K562 (cell line): ENCODE measurements at regions not wholly inside any gene's neighbourhood (a gene's known extent, or its start where the extent isn't known, plus 50 kb on each side); places are given as distances from the start of the nearest gene placed in this dataset.

Experiments
- ATAC-seq: fragments of 200-7000 bp; cut with Tn5 transposase; 3 replicates; pipeline ENCODE4 v1.9.1; 2020; ENCODE audit warnings: moderate library complexity
- BruUV-seq: library from RNA; stranded (reverse); fragments of 400-500 nt; replicated peaks from 2 replicates; lab custom pipeline; 2021; lab: Mats Ljungman, UMichigan
- CTCF ChIA-PET: fragments of 300-600 bp; formaldehyde crosslinking; extraction: SDS; loops from one replicate; lab custom pipeline; 2021; ENCODE audit warnings: low intra/inter-chr PET ratio; lab: Yijun Ruan, JAX
- POLR2A ChIA-PET: fragments of 300-600, 350-650 bp; sonication (Branson Sonifier 250); formaldehyde crosslinking; extraction: SDS; loops from one replicate; lab custom pipeline; 2021; ENCODE audit warnings: antibody characterized with exemption, inconsistent platforms; lab: Yijun Ruan, JAX
- DNase-seq, 4 experiments: peaks; one replicate each; pipeline versions ENCODE4 v3.0.0 to v3.0.0-alpha.2; 2011 to 2018; ENCODE audit warnings: low spot score in 3 of 4, mixed read lengths in 3 of 4; ENCODE audit errors: extremely low read depth in 1 of 4
- FAIRE-seq: peaks from 2 replicates; lab custom pipeline; 2011; peaks lifted over from hg19 to GRCh38; lab: Jason Lieb, UNC
- H2AFZ ChIP-seq: 2 replicates; pipeline ENCODE4 v1.6.0; 2011; ENCODE audit warnings: low read depth, low read length, control low read depth, inconsistent platforms
- H3K27ac ChIP-seq: fragments of 200-600 bp; 3 replicates; pipeline ENCODE4 v1.8.0; 2011; ENCODE audit warnings: low read depth, mild to moderate bottlenecking, control low read depth, inconsistent platforms, low read length, moderate library complexity, mixed read lengths; ENCODE audit errors: extremely low read depth
- H3K27me3 ChIP-seq, 2 experiments: fragments of 300-600 bp in 1 of 2; 2 replicates in 1 of 2; 3 replicates in 1 of 2; pipeline versions ENCODE4 v1.6.0 to v1.8.0; 2011; ENCODE audit warnings: inconsistent platforms in 2 of 2, low read length in 2 of 2, mild to moderate bottlenecking in 1 of 2, mixed read lengths in 1 of 2, moderate library complexity in 1 of 2; ENCODE audit not compliant: control insufficient read depth in 2 of 2, insufficient read depth in 2 of 2
- H3K36me3 ChIP-seq: fragments of 300-600 bp; 3 replicates; pipeline ENCODE4 v1.8.0; 2011; ENCODE audit warnings: mild to moderate bottlenecking, low read length, inconsistent platforms; ENCODE audit not compliant: control insufficient read depth, insufficient read depth
- H3K4me1 ChIP-seq, 2 experiments: fragments of 200-600 bp in 1 of 2; replicated peaks in 1 of 2; 2 replicates in 1 of 2; 3 replicates in 1 of 2; pipeline versions ENCODE4 v1.5.1 to v1.8.0; 2011; ENCODE audit warnings: inconsistent platforms in 2 of 2, low read length in 2 of 2, mild to moderate bottlenecking in 1 of 2, mixed read lengths in 1 of 2, moderate library complexity in 1 of 2; ENCODE audit not compliant: control insufficient read depth in 2 of 2, insufficient read depth in 2 of 2
- H3K4me2 ChIP-seq: 2 replicates; pipeline ENCODE4 v1.6.1; 2011; ENCODE audit warnings: low read length, control low read depth, inconsistent platforms, mixed read lengths; ENCODE audit not compliant: insufficient read depth
- H3K4me3 ChIP-seq: fragments of 200-600 bp; sonication (generic), shearing (Covaris generic); 2 replicates; pipeline ENCODE4 v1.5.1; 2016; ENCODE audit warnings: control low read depth, inconsistent platforms
- H3K79me2 ChIP-seq: fragments of 200-600 bp; 3 replicates; pipeline ENCODE4 v1.8.0; 2011; ENCODE audit warnings: low read length, inconsistent platforms; ENCODE audit not compliant: control insufficient read depth, insufficient read depth
- H3K9ac ChIP-seq, 2 experiments: 2 replicates each; pipeline versions ENCODE4 v1.6.0 to v1.6.1; 2011; ENCODE audit warnings: low read depth in 2 of 2, low read length in 2 of 2, control low read depth in 1 of 2, inconsistent platforms in 1 of 2, mild to moderate bottlenecking in 1 of 2, mixed read lengths in 1 of 2; ENCODE audit not compliant: insufficient read depth in 1 of 2
- H3K9me1 ChIP-seq: one replicate; pipeline ENCODE4 v1.6.0; 2011; ENCODE audit warnings: inconsistent platforms, mild to moderate bottlenecking, low read length, moderate library complexity; ENCODE audit not compliant: control insufficient read depth, insufficient read depth
- H3K9me3 ChIP-seq: replicated peaks from 2 replicates; pipeline ENCODE4 v1.5.1; 2011; ENCODE audit warnings: low read depth, low read length, inconsistent platforms; ENCODE audit not compliant: control insufficient read depth, insufficient read depth
- H4K20me1 ChIP-seq: replicated peaks from 2 replicates; pipeline ENCODE4 v1.6.1; 2011; ENCODE audit warnings: low read length, inconsistent platforms, mixed read lengths; ENCODE audit not compliant: control insufficient read depth, insufficient read depth
- HMG20B ChIP-seq: fragments of 250-450 bp; sonication (Bioruptor Pico); IDR thresholded peaks from 2 replicates; pipeline ENCODE4 v1.5.0; 2021; ENCODE audit warnings: mild to moderate bottlenecking
- IFI16 ChIP-seq: fragments of 250-450 bp; sonication (Bioruptor Pico); IDR thresholded peaks from 2 replicates; pipeline ENCODE4 v2.1.2; 2022; ENCODE audit warnings: mild to moderate bottlenecking, inconsistent platforms
- ZNF699 ChIP-seq: fragments of 250-450 bp; sonication (Bioruptor Pico); IDR thresholded peaks from 2 replicates; pipeline ENCODE4 v1.8.0; 2021; ENCODE audit warnings: mild to moderate bottlenecking, moderate library complexity; ENCODE audit not compliant: insufficient replicate concordance
- WGBS: fragments of 100-300 bp; shearing (Covaris generic); methylation state at CpG from one replicate; pipeline ENCODE4 v1.1.6; 2016; ENCODE audit warnings: low coverage, mixed read lengths; ENCODE audit not compliant: insufficient coverage; ENCODE audit errors: missing lambda C conversion rate; 5-methylcytosine and 5-hydroxymethylcytosine counted together
- in situ Hi-C: fragments of 300-500 bp; cut with MboI; formaldehyde crosslinking; loops from 4 replicates; pipeline ENCODE4 v1.15.0; 2018; ENCODE audit warnings: inconsistent platforms, mixed read lengths
- intact Hi-C: fragments of 100-400 bp; cut with micrococcal nuclease; formaldehyde crosslinking; loops from 2 replicates; pipeline ENCODE4 v1.14.2; 2022
- TF ChIP-seq, protein P1 (sequence below), 2 experiments: fragments of 450-650 bp; conservative IDR thresholded peaks; 2 replicates each; pipeline ENCODE4 v1.6.1; 2017; ENCODE audit warnings: mild to moderate bottlenecking in 2 of 2, moderate library complexity in 2 of 2
- TF ChIP-seq, protein P2 (sequence below): fragments of 450-650 bp; IDR thresholded peaks from 2 replicates; pipeline ENCODE4 v1.6.1; 2018; ENCODE audit not compliant: partially characterized antibody

GRCh38 chr2:153109793-153110192 lies 368.8 kb downstream of the RPRM start:
- intact Hi-C loops, result no loop called here
- POLR2A ChIA-PET, result no interaction called here
- no peak for ATAC-seq
- BruUV-seq, result no TSS peak
- Histone ChIP-seq H2AFZ (no peak overlapping the region), H4K20me1 (no peaks in the 10 kb centered on the region), H3K27me3 (no peaks in the 10 kb centered on the region), H3K79me2 (no peaks in the 10 kb centered on the region), H3K4me2 (no peak overlapping the region), H3K9ac (no peak overlapping the region), H3K4me3 (no peak overlapping the region)
- TF ChIP-seq, protein P1, sequence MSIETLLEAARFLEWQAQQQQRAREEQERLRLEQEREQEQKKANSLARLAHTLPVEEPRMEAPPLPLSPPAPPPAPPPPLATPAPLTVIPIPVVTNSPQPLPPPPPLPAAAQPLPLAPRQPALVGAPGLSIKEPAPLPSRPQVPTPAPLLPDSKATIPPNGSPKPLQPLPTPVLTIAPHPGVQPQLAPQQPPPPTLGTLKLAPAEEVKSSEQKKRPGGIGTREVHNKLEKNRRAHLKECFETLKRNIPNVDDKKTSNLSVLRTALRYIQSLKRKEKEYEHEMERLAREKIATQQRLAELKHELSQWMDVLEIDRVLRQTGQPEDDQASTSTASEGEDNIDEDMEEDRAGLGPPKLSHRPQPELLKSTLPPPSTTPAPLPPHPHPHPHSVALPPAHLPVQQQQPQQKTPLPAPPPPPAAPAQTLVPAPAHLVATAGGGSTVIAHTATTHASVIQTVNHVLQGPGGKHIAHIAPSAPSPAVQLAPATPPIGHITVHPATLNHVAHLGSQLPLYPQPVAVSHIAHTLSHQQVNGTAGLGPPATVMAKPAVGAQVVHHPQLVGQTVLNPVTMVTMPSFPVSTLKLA (conservative IDR thresholded peaks at IDR 0.05), result no peak
- no peak for TF ChIP-seq ZNF699 (CRISPR knock-in tag)
- TF ChIP-seq HMG20B (CRISPR knock-in tag), result no peak
- TF ChIP-seq, all 486 proteins: peak for 0
- H3K9me1 ChIP-seq, result no peaks in the 10 kb centered on the region
- in situ Hi-C loops, result no loop called here
- H3K4me1 ChIP-seq, result no peaks in the 10 kb centered on the region
- H3K9me3 ChIP-seq, result no peaks in the 10 kb centered on the region; the same call in 1 of the 2 replicates
- CTCF ChIA-PET, result no interaction called here
- no peak for FAIRE-seq
- no peak for DNase-seq
- no peaks in the 10 kb centered on the region for H3K36me3 ChIP-seq
- 0% methylated on average over 3 of the region's 3 CpGs for WGBS
- H3K27ac ChIP-seq, result no peak overlapping the region

GRCh38 chr2:153106802-153107477 lies 371.6 kb downstream of the RPRM start:
- H3K36me3 ChIP-seq, result no peaks in the 10 kb centered on the region
- no peak overlapping the region for H3K4me3 ChIP-seq
- BruUV-seq, result no TSS peak
- no peak for FAIRE-seq
- in situ Hi-C loops (no loop called here), intact Hi-C loops (no loop called here)
- no peaks in the 10 kb centered on the region for H3K4me1 ChIP-seq
- ATAC-seq, result no peak
- no peaks in the 10 kb centered on the region; the same call in 1 of the 2 replicates for H3K9me3 ChIP-seq
- no peaks in the 10 kb centered on the region for H3K79me2 ChIP-seq
- H2AFZ ChIP-seq, result no peak overlapping the region
- H3K9ac ChIP-seq, result no peak overlapping the region
- POLR2A ChIA-PET, result no interaction called here
- DNase-seq, result no peak
- no peak overlapping the region for H3K27ac ChIP-seq
- H3K27me3 ChIP-seq, result no peaks in the 10 kb centered on the region
- no peaks in the 10 kb centered on the region for H3K9me1 ChIP-seq
- CTCF ChIA-PET, result no interaction called here
- no peaks in the 10 kb centered on the region for H4K20me1 ChIP-seq
- H3K4me2 ChIP-seq, result no peak overlapping the region
- WGBS, result 0% methylated on average over 1 of the region's 1 CpG
- no peak for TF ChIP-seq IFI16
- TF ChIP-seq, protein P2, sequence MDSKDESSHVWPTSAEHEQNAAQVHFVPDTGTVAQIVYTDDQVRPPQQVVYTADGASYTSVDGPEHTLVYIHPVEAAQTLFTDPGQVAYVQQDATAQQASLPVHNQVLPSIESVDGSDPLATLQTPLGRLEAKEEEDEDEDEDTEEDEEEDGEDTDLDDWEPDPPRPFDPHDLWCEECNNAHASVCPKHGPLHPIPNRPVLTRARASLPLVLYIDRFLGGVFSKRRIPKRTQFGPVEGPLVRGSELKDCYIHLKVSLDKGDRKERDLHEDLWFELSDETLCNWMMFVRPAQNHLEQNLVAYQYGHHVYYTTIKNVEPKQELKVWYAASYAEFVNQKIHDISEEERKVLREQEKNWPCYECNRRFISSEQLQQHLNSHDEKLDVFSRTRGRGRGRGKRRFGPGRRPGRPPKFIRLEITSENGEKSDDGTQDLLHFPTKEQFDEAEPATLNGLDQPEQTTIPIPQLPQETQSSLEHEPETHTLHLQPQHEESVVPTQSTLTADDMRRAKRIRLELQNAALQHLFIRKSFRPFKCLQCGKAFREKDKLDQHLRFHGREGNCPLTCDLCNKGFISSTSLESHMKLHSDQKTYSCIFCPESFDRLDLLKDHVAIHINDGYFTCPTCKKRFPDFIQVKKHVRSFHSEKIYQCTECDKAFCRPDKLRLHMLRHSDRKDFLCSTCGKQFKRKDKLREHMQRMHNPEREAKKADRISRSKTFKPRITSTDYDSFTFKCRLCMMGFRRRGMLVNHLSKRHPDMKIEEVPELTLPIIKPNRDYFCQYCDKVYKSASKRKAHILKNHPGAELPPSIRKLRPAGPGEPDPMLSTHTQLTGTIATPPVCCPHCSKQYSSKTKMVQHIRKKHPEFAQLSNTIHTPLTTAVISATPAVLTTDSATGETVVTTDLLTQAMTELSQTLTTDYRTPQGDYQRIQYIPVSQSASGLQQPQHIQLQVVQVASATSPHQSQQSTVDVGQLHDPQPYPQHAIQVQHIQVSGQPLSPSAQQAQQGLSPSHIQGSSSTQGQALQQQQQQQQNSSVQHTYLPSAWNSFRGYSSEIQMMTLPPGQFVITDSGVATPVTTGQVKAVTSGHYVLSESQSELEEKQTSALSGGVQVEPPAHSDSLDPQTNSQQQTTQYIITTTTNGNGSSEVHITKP, result no peak
